Body of pancreas (tissue), 4 donors: ENCODE measurements at regions not wholly inside any gene's neighbourhood (a gene's known extent, or its start where the extent isn't known, plus 50 kb on each side); places are given as distances from the start of the nearest gene placed in this dataset.

Experiments used
- ATAC-seq: fragments of 150-250 bp; one replicate; pipeline ENCODE4 v1.9.1; 2016
- DNase-seq, 4 donors: peaks; one replicate each; pipeline ENCODE4 v3.0.0-alpha.2; 2019
- H3K27ac ChIP-seq, 4 donors: fragments of 200-600 bp; sonication (generic); 1 replicate in 3 of 4; 2 replicates in 1 of 4; pipeline versions ENCODE4 v1.5.1 to v1.6.1; 2016 to 2019; ENCODE audit warnings: mild to moderate bottlenecking in 1 of 4, mixed read lengths in 1 of 4, moderate library complexity in 1 of 4
- H3K27me3 ChIP-seq, 2 donors: fragments of 200-600 bp; sonication (generic); one replicate each; pipeline ENCODE4 v1.6.0; 2016; ENCODE audit warnings: mild to moderate bottlenecking in 1 of 2
- H3K36me3 ChIP-seq, 2 donors: fragments of 200-600 bp; sonication (generic); replicated peaks in 1 of 2; 2 replicates each; pipeline ENCODE4 v1.5.1; 2016; ENCODE audit warnings: low read depth in 2 of 2; ENCODE audit not compliant: insufficient read depth in 1 of 2
- H3K4me1 ChIP-seq: fragments of 200-600 bp; sonication (generic); one replicate; pipeline ENCODE4 v1.6.0; 2016
- H3K4me3 ChIP-seq, 2 donors: fragments of 200-600 bp; sonication (generic); 1 replicate in 1 of 2; 2 replicates in 1 of 2; pipeline ENCODE4 v1.5.1; 2016 to 2019
- H3K9me3 ChIP-seq, 3 donors: fragments of 200-600 bp; sonication (generic); 1 replicate in 2 of 3; 2 replicates in 1 of 3; pipeline ENCODE4 v1.5.1; 2016
- POLR2A ChIP-seq, 3 donors: fragments of 450-650 bp; IDR thresholded peaks; one replicate each; pipeline ENCODE4 v1.6.1; 2016; ENCODE audit warnings: antibody characterized with exemption in 3 of 3, mild to moderate bottlenecking in 2 of 3
- WGBS, 2 donors: methylation state at CpG; one replicate each; pipeline ENCODE4 v1.1.5; 2017; 5-methylcytosine and 5-hydroxymethylcytosine counted together
- intact Hi-C: fragments of 100-400 bp; cut with DNase I; formaldehyde crosslinking; loops from one replicate; pipeline ENCODE4 v1.15.1; 2023
- TF ChIP-seq, protein P1 (sequence below), 7 experiments: fragments of 450-650 bp in 4 of 7; fragments of 200-600 bp in 3 of 7; sonication (generic) in 3 of 7; IDR thresholded peaks; one replicate each; pipeline ENCODE4 v1.5.1; 2016 to 2019; ENCODE audit warnings: antibody characterized with exemption in 7 of 7

DNA sequence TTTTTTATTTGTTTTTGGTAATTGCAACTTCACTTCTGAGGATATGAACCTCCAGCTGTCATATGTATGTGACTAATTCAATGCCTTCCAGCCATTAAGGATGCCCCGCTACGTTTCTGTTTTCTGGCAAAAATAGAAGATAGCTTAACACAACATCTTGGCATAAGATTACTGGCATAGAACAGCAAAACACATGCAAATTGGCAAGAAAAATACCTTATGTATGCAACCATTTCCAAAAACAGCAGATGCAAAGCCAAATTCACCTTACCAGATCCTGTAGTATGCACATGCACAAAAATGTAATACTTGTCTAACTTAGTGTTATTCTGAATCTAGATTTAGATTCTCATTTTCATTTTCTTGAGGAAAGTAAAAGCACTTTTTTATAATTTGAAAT is 461.1 kb upstream of the CYLC2 start:
- no peak for TF ChIP-seq POLR2A (IDR thresholded peaks at IDR 0.05)
- TF ChIP-seq, protein P1, sequence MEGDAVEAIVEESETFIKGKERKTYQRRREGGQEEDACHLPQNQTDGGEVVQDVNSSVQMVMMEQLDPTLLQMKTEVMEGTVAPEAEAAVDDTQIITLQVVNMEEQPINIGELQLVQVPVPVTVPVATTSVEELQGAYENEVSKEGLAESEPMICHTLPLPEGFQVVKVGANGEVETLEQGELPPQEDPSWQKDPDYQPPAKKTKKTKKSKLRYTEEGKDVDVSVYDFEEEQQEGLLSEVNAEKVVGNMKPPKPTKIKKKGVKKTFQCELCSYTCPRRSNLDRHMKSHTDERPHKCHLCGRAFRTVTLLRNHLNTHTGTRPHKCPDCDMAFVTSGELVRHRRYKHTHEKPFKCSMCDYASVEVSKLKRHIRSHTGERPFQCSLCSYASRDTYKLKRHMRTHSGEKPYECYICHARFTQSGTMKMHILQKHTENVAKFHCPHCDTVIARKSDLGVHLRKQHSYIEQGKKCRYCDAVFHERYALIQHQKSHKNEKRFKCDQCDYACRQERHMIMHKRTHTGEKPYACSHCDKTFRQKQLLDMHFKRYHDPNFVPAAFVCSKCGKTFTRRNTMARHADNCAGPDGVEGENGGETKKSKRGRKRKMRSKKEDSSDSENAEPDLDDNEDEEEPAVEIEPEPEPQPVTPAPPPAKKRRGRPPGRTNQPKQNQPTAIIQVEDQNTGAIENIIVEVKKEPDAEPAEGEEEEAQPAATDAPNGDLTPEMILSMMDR (IDR thresholded peaks at IDR 0.05), result no peak
- Histone ChIP-seq H3K27me3 (no peaks in the 10 kb centered on the region), H3K27ac (no peak overlapping the region), H3K4me1 (no peaks in the 10 kb centered on the region), H3K4me3 (no peak overlapping the region), H3K9me3 (no peaks in the 10 kb centered on the region), H3K36me3 (no peaks in the 10 kb centered on the region)
- ATAC-seq, result no peak
- intact Hi-C loops, result no loop called here
- WGBS, 2 donors, result 74 to 79% methylated on average over 2 of the region's 2 CpGs
- no peak for DNase-seq

DNA sequence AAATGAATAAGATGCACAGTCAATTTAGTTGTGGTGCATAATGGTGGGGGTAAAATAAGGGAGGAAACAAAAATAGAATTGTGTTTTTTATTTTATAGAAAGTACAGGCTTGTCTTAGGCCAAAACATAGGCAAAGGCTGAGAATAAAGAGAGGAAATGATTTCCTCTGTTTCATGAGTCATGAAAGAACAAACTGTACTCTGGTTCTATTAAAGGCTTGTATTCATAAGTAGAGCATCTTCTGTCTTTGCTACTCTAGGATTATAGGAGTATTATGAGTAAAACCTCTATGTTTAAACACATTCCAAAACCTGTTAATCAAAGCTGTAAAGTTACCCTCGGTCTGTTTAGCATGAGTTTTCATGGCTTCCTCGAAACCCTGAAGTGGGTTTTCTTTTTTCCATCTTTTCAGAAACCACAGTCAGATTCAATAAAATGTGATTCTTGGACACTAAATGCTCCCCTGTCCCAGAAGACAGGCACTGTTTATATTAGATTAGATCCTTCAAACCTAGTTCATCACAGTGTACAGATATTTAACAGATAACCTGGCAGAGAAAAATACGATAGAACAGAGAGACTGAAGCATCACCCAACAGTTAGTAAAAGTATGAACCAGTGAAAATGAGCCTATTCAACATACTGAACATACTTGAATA is 473.9 kb upstream of the CYLC2 start:
- no peak for ATAC-seq
- intact Hi-C loops, result no loop called here
- H3K27ac ChIP-seq, result no peak overlapping the region
- H3K4me1 ChIP-seq, result peaks cover 11% of the 10 kb centered on the region
- no peaks in the 10 kb centered on the region for H3K27me3 ChIP-seq
- no peaks in the 10 kb centered on the region for H3K9me3 ChIP-seq
- H3K36me3 ChIP-seq, result no peaks in the 10 kb centered on the region
- TF ChIP-seq, protein P1 (IDR thresholded peaks at IDR 0.05), result no peak
- TF ChIP-seq POLR2A (IDR thresholded peaks at IDR 0.05), result no peak
- WGBS, 2 donors, result 64 to 73% methylated on average over 3 of the region's 3 CpGs
- no peak for DNase-seq
- H3K4me3 ChIP-seq, result no peak overlapping the region

DNA sequence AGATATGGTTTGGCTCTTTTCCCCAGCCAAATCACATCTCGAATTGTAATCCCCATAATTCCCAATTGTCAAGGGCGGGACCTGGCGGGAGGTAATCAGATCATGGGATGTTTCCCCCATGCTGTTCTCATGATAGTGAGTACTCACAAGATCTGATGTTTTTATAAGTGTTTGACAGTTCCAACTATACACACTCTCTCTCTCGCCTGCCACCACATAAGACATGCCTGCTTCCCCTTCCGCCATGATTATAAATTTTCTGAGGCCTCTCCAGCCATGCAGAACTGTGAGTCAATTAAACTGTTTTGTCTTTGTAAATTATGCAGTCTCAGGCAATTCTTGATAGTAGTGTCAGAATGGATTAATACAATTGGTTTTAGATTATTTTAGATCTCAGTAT is 475.7 kb upstream of the CYLC2 start:
- Histone ChIP-seq H3K9me3 (no peaks in the 10 kb centered on the region), H3K4me1 (peaks cover 13% of the 10 kb centered on the region), H3K27me3 (no peaks in the 10 kb centered on the region), H3K4me3 (no peak overlapping the region), H3K27ac (no peak overlapping the region), H3K36me3 (no peaks in the 10 kb centered on the region)
- TF ChIP-seq, protein P1 (IDR thresholded peaks at IDR 0.05), result no peak
- no peak for TF ChIP-seq POLR2A (IDR thresholded peaks at IDR 0.05)
- ATAC-seq (no peak), DNase-seq (no peak)
- intact Hi-C loops, result no loop called here
- 79 to 89% methylated on average over 5 of the region's 5 CpGs for WGBS, 2 donors

DNA sequence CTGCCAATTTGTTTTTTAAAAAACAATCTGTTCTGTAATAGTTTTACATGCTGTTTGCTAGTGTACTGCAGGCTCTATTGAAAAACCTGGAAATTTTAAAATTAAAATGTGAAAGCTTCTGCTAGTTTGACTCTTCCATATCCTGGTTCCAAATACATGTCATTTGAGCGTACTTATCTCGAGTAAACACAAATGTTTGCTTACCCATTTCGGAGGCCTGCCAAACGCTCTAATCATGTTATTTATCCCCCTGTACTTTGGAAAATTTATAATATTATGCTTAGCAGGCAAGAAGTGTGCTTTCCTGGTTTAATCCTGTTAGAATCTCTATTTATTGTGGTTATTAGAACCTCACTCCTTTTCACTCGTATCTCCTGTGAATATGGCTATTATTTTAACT is 476.8 kb upstream of the CYLC2 start:
- Histone ChIP-seq H3K27ac (no peak overlapping the region), H3K27me3 (no peaks in the 10 kb centered on the region), H3K9me3 (no peaks in the 10 kb centered on the region), H3K4me3 (no peak overlapping the region), H3K4me1 (peaks cover 19% of the 10 kb centered on the region), H3K36me3 (no peaks in the 10 kb centered on the region)
- 9% methylated on average over 5 of the region's 5 CpGs for WGBS, 2 donors
- peak; percentile 16 to 59 (median 34) for DNase-seq
- no peak for TF ChIP-seq POLR2A (IDR thresholded peaks at IDR 0.05)
- TF ChIP-seq, protein P1 (IDR thresholded peaks at IDR 0.05), result no peak
- intact Hi-C loops, result no loop called here
- no peak for ATAC-seq

DNA sequence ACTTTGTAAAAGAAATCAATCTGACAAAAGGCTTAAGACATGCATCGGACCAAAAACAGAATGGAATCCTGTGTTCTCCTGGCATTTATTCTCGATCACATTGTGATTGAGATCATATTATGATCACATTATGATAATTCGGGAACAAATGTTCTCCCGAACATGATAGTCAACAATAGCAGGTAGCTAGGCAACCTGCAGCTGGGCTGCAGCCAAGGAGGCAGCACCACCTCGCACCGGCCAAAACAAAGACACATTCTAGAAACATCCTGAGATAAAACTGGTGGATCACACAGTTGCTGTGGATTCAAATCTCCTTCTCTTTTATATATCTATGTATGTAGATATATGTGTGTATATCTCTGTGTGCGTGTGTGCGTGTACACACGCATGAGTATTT is 480.6 kb upstream of the CYLC2 start:
- intact Hi-C loops, result no loop called here
- TF ChIP-seq, protein P1 (IDR thresholded peaks at IDR 0.05), result no peak
- TF ChIP-seq POLR2A (IDR thresholded peaks at IDR 0.05), result no peak
- 43 to 45% methylated on average over 9 of the region's 9 CpGs for WGBS, 2 donors
- no peaks in the 10 kb centered on the region for H3K36me3 ChIP-seq
- no peak overlapping the region for H3K4me3 ChIP-seq
- H3K27ac ChIP-seq, result no peak overlapping the region
- no peaks in the 10 kb centered on the region for H3K9me3 ChIP-seq
- DNase-seq, result peak; percentile 13 to 42 (median 22)
- peak; percentile 78 for ATAC-seq
- H3K4me1 ChIP-seq, result peaks cover 19% of the 10 kb centered on the region
- H3K27me3 ChIP-seq, result no peaks in the 10 kb centered on the region
